K562 (cell line): ENCODE measurements at regions not wholly inside any gene's neighbourhood (a gene's known extent, or its start where the extent isn't known, plus 50 kb on each side); places are given as distances from the start of the nearest gene placed in this dataset.

Experiments used
- ATAC-seq: fragments of 200-7000 bp; cut with Tn5 transposase; 3 replicates; pipeline ENCODE4 v1.9.1; 2020; ENCODE audit warnings: moderate library complexity
- BruUV-seq: library from RNA; stranded (reverse); fragments of 400-500 nt; replicated peaks from 2 replicates; lab custom pipeline; 2021; lab: Mats Ljungman, UMichigan
- CTCF ChIA-PET: fragments of 300-600 bp; formaldehyde crosslinking; extraction: SDS; loops from one replicate; lab custom pipeline; 2021; ENCODE audit warnings: low intra/inter-chr PET ratio; lab: Yijun Ruan, JAX
- POLR2A ChIA-PET: fragments of 300-600, 350-650 bp; sonication (Branson Sonifier 250); formaldehyde crosslinking; extraction: SDS; loops from one replicate; lab custom pipeline; 2021; ENCODE audit warnings: antibody characterized with exemption, inconsistent platforms; lab: Yijun Ruan, JAX
- DNase-seq, 4 experiments: peaks; one replicate each; pipeline versions ENCODE4 v3.0.0 to v3.0.0-alpha.2; 2011 to 2018; ENCODE audit warnings: low spot score in 3 of 4, mixed read lengths in 3 of 4; ENCODE audit errors: extremely low read depth in 1 of 4
- FAIRE-seq: peaks from 2 replicates; lab custom pipeline; 2011; peaks lifted over from hg19 to GRCh38; lab: Jason Lieb, UNC
- H2AFZ ChIP-seq: 2 replicates; pipeline ENCODE4 v1.6.0; 2011; ENCODE audit warnings: low read depth, low read length, control low read depth, inconsistent platforms
- H3K27ac ChIP-seq: fragments of 200-600 bp; 3 replicates; pipeline ENCODE4 v1.8.0; 2011; ENCODE audit warnings: low read depth, mild to moderate bottlenecking, control low read depth, inconsistent platforms, low read length, moderate library complexity, mixed read lengths; ENCODE audit errors: extremely low read depth
- H3K27me3 ChIP-seq, 2 experiments: fragments of 300-600 bp in 1 of 2; 2 replicates in 1 of 2; 3 replicates in 1 of 2; pipeline versions ENCODE4 v1.6.0 to v1.8.0; 2011; ENCODE audit warnings: inconsistent platforms in 2 of 2, low read length in 2 of 2, mild to moderate bottlenecking in 1 of 2, mixed read lengths in 1 of 2, moderate library complexity in 1 of 2; ENCODE audit not compliant: control insufficient read depth in 2 of 2, insufficient read depth in 2 of 2
- H3K36me3 ChIP-seq: fragments of 300-600 bp; 3 replicates; pipeline ENCODE4 v1.8.0; 2011; ENCODE audit warnings: mild to moderate bottlenecking, low read length, inconsistent platforms; ENCODE audit not compliant: control insufficient read depth, insufficient read depth
- H3K4me1 ChIP-seq, 2 experiments: fragments of 200-600 bp in 1 of 2; replicated peaks in 1 of 2; 2 replicates in 1 of 2; 3 replicates in 1 of 2; pipeline versions ENCODE4 v1.5.1 to v1.8.0; 2011; ENCODE audit warnings: inconsistent platforms in 2 of 2, low read length in 2 of 2, mild to moderate bottlenecking in 1 of 2, mixed read lengths in 1 of 2, moderate library complexity in 1 of 2; ENCODE audit not compliant: control insufficient read depth in 2 of 2, insufficient read depth in 2 of 2
- H3K4me2 ChIP-seq: 2 replicates; pipeline ENCODE4 v1.6.1; 2011; ENCODE audit warnings: low read length, control low read depth, inconsistent platforms, mixed read lengths; ENCODE audit not compliant: insufficient read depth
- H3K4me3 ChIP-seq: fragments of 200-600 bp; sonication (generic), shearing (Covaris generic); 2 replicates; pipeline ENCODE4 v1.5.1; 2016; ENCODE audit warnings: control low read depth, inconsistent platforms
- H3K79me2 ChIP-seq: fragments of 200-600 bp; 3 replicates; pipeline ENCODE4 v1.8.0; 2011; ENCODE audit warnings: low read length, inconsistent platforms; ENCODE audit not compliant: control insufficient read depth, insufficient read depth
- H3K9ac ChIP-seq, 2 experiments: 2 replicates each; pipeline versions ENCODE4 v1.6.0 to v1.6.1; 2011; ENCODE audit warnings: low read depth in 2 of 2, low read length in 2 of 2, control low read depth in 1 of 2, inconsistent platforms in 1 of 2, mild to moderate bottlenecking in 1 of 2, mixed read lengths in 1 of 2; ENCODE audit not compliant: insufficient read depth in 1 of 2
- H3K9me1 ChIP-seq: one replicate; pipeline ENCODE4 v1.6.0; 2011; ENCODE audit warnings: inconsistent platforms, mild to moderate bottlenecking, low read length, moderate library complexity; ENCODE audit not compliant: control insufficient read depth, insufficient read depth
- H3K9me3 ChIP-seq: replicated peaks from 2 replicates; pipeline ENCODE4 v1.5.1; 2011; ENCODE audit warnings: low read depth, low read length, inconsistent platforms; ENCODE audit not compliant: control insufficient read depth, insufficient read depth
- H4K20me1 ChIP-seq: replicated peaks from 2 replicates; pipeline ENCODE4 v1.6.1; 2011; ENCODE audit warnings: low read length, inconsistent platforms, mixed read lengths; ENCODE audit not compliant: control insufficient read depth, insufficient read depth
- ARID4B ChIP-seq: sonication (generic); formaldehyde crosslinking; IDR thresholded peaks from 2 replicates; pipeline ENCODE4 v1.8.0; 2022; ENCODE audit warnings: mild to moderate bottlenecking, missing genetic modification reagents
- BMI1 ChIP-seq: fragments of 150-350 bp; IDR thresholded peaks from 2 replicates; pipeline ENCODE4 v1.6.1; 2014; ENCODE audit warnings: low read length
- CXXC5 ChIP-seq: fragments of 250-450 bp; sonication (Bioruptor Pico); IDR thresholded peaks from 2 replicates; pipeline ENCODE4 v1.8.0; 2022; ENCODE audit warnings: inconsistent platforms, mild to moderate bottlenecking, moderate library complexity
- HDAC1 ChIP-seq, 2 experiments: fragments of 450-650 bp; IDR thresholded peaks; 2 replicates each; pipeline ENCODE4 v1.6.1; 2016 to 2017; ENCODE audit warnings: inconsistent platforms in 1 of 2, mild to moderate bottlenecking in 1 of 2, moderate library complexity in 1 of 2
- HMGN3 ChIP-seq: IDR thresholded peaks from 2 replicates; pipeline ENCODE4 v1.6.1; 2011; ENCODE audit warnings: borderline replicate concordance, low read depth, mild to moderate bottlenecking, mixed read lengths, low read length; ENCODE audit not compliant: insufficient read length; ENCODE audit errors: extremely low read depth
- MAZ ChIP-seq, 2 experiments: fragments of 450-650 bp in 1 of 2; sonication (generic) in 1 of 2; formaldehyde crosslinking; IDR thresholded peaks in 1 of 2; conservative IDR thresholded peaks in 1 of 2; 2 replicates each; pipeline versions ENCODE4 v1.4.0 to v1.5.0; 2020; ENCODE audit warnings: mild to moderate bottlenecking in 1 of 2, missing genetic modification reagents in 1 of 2
- NELFE ChIP-seq: IDR thresholded peaks from 2 replicates; pipeline ENCODE4 v1.6.1; 2011; ENCODE audit warnings: mild to moderate bottlenecking; ENCODE audit not compliant: insufficient read depth, insufficient read length
- NFE2 ChIP-seq: IDR thresholded peaks from 2 replicates; pipeline ENCODE4 v1.6.1; 2014; ENCODE audit warnings: antibody characterized with exemption, low read depth
- NFYB ChIP-seq: IDR thresholded peaks from 2 replicates; pipeline ENCODE4 v1.6.1; 2011; ENCODE audit warnings: mild to moderate bottlenecking, moderate library complexity; ENCODE audit not compliant: insufficient read length; ENCODE audit errors: extremely low read depth
- PHTF2 ChIP-seq: fragments of 250-450 bp; sonication (Bioruptor Pico); IDR thresholded peaks from 2 replicates; pipeline ENCODE4 v1.5.0; 2021; ENCODE audit warnings: mild to moderate bottlenecking
- POU5F1 ChIP-seq: fragments of 150-350 bp; IDR thresholded peaks from 2 replicates; pipeline ENCODE4 v1.6.1; 2014; ENCODE audit warnings: borderline replicate concordance, low read length, low read depth, mild to moderate bottlenecking; ENCODE audit not compliant: partially characterized antibody
- SMAD3 ChIP-seq: fragments of 450-650 bp; formaldehyde crosslinking; conservative IDR thresholded peaks from 2 replicates; pipeline ENCODE4 v1.4.0; 2020; ENCODE audit warnings: mild to moderate bottlenecking
- ZFX ChIP-seq: sonication (generic); formaldehyde crosslinking; IDR thresholded peaks from 2 replicates; pipeline ENCODE4 v1.8.0; 2022; ENCODE audit warnings: mild to moderate bottlenecking, missing genetic modification reagents, moderate library complexity
- ZNF696 ChIP-seq: fragments of 250-450 bp; sonication (Bioruptor Pico); conservative IDR thresholded peaks from 2 replicates; pipeline ENCODE4 v1.4.0; 2020; ENCODE audit warnings: mild to moderate bottlenecking, moderate library complexity
- whole genome bisulfite sequencing: fragments of 100-300 bp; shearing (Covaris generic); methylation state at CpG from one replicate; pipeline ENCODE4 v1.1.6; 2016; ENCODE audit warnings: low coverage, mixed read lengths; ENCODE audit not compliant: insufficient coverage; ENCODE audit errors: missing lambda C conversion rate; 5-methylcytosine and 5-hydroxymethylcytosine counted together
- in situ Hi-C: fragments of 300-500 bp; cut with MboI; formaldehyde crosslinking; loops from 4 replicates; pipeline ENCODE4 v1.15.0; 2018; ENCODE audit warnings: inconsistent platforms, mixed read lengths
- intact Hi-C: fragments of 100-400 bp; cut with micrococcal nuclease; formaldehyde crosslinking; loops from 2 replicates; pipeline ENCODE4 v1.14.2; 2022
- TF ChIP-seq, protein P1 (sequence below): sonication (generic); formaldehyde crosslinking; IDR thresholded peaks from 2 replicates; pipeline ENCODE4 v1.8.1; 2022; ENCODE audit warnings: missing genetic modification reagents
- TF ChIP-seq, protein P2 (sequence below): fragments of 250-450 bp; sonication (Bioruptor Pico); IDR thresholded peaks from 2 replicates; pipeline ENCODE4 v1.5.1; 2021; ENCODE audit warnings: mild to moderate bottlenecking

GRCh38 chr7:13442226-13442625 lies 547.2 kb downstream of the ETV1 start:
- 0% methylated on average over 1 of the region's 1 CpG for WGBS
- intact Hi-C loops: no loop called here
- Histone ChIP-seq H3K27me3 (no peaks in the 10 kb centered on the region), H3K79me2 (no peaks in the 10 kb centered on the region), H3K9me3 (no peaks in the 10 kb centered on the region; the same call in 1 of the 2 replicates), H3K9me1 (no peaks in the 10 kb centered on the region), H3K4me2 (no peak overlapping the region), H3K4me1 (no peaks in the 10 kb centered on the region), H3K9ac (no peak overlapping the region), H2AFZ (no peak overlapping the region), H4K20me1 (no peaks in the 10 kb centered on the region), H3K36me3 (no peaks in the 10 kb centered on the region), H3K4me3 (no peak overlapping the region), H3K27ac (no peak overlapping the region)
- no peak for ATAC-seq
- no peak for FAIRE-seq
- DNase-seq: no peak
- in situ Hi-C loops: no loop called here
- ChIA-PET CTCF (no interaction called here), POLR2A (no interaction called here)
- BruUV-seq: no TSS peak
- TF ChIP-seq BMI1 (no peak), ARID4B (CRISPR knock-in tag) (no peak), CXXC5 (CRISPR knock-in tag) (no peak), MAZ (CRISPR knock-in tag; conservative IDR thresholded peaks at IDR 0.05 in 1 of 2, IDR thresholded peaks at IDR 0.05 in 1 of 2) (no peak), NFYB (no peak), ZFX (CRISPR knock-in tag) (no peak), POU5F1 (no peak), HMGN3 (no peak), NFE2 (no peak), PHTF2 (no peak), SMAD3 (CRISPR knock-in tag) (no peak), HDAC1 (IDR thresholded peaks at IDR 0.05) (no peak), NELFE (no peak), ZNF696 (CRISPR knock-in tag) (no peak)
- TF ChIP-seq, protein P1, sequence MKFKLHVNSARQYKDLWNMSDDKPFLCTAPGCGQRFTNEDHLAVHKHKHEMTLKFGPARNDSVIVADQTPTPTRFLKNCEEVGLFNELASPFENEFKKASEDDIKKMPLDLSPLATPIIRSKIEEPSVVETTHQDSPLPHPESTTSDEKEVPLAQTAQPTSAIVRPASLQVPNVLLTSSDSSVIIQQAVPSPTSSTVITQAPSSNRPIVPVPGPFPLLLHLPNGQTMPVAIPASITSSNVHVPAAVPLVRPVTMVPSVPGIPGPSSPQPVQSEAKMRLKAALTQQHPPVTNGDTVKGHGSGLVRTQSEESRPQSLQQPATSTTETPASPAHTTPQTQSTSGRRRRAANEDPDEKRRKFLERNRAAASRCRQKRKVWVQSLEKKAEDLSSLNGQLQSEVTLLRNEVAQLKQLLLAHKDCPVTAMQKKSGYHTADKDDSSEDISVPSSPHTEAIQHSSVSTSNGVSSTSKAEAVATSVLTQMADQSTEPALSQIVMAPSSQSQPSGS (CRISPR knock-in tag): no peak
- TF ChIP-seq, protein P2, sequence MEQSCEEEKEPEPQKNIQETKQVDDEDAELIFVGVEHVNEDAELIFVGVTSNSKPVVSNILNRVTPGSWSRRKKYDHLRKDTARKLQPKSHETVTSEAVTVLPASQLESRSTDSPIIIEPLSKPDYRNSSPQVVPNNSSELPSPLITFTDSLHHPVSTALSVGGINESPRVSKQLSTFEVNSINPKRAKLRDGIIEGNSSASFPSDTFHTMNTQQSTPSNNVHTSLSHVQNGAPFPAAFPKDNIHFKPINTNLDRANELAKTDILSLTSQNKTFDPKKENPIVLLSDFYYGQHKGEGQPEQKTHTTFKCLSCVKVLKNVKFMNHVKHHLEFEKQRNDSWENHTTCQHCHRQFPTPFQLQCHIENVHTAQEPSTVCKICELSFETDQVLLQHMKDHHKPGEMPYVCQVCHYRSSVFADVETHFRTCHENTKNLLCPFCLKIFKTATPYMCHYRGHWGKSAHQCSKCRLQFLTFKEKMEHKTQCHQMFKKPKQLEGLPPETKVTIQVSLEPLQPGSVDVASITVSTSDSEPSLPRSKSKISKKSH (CRISPR knock-in tag): no peak
